GM12873 (cell line): ENCODE measurements at regions not wholly inside any gene's neighbourhood (a gene's known extent, or its start where the extent isn't known, plus 50 kb on each side); places are given as distances from the start of the nearest gene placed in this dataset.

Source experiments
- CTCF ChIP-seq: IDR thresholded peaks from 2 replicates; pipeline ENCODE4 v1.5.1; 2012; ENCODE audit warnings: low read depth, mild to moderate bottlenecking, moderate library complexity, low read length, control low read depth; ENCODE audit not compliant: insufficient read depth; ENCODE audit errors: missing control alignments

- no peak for TF ChIP-seq CTCF
Measured at GRCh38 chr1:59230622-59231021, 66.3 kb upstream of the FGGY start.

DNA sequence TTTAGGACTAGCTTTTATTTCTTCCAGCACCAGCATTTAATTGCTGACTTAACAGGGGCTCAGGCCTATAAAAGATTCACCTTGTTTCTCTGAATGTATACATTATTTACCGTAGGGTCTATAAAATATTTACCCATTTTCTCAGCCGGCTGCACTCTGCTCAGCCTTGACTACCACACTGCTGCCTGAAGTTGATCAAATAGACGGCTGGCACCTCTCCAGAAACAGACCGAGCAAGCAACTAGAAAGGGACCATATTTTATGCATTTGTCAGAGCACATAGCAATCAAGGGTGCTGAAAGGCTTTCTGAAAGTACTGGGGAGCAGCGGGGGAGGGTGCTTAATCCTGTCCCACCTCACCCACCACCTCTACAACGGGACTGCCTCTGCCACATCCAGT is 64.7 kb upstream of the FGGY start:
- no peak for TF ChIP-seq CTCF

DNA sequence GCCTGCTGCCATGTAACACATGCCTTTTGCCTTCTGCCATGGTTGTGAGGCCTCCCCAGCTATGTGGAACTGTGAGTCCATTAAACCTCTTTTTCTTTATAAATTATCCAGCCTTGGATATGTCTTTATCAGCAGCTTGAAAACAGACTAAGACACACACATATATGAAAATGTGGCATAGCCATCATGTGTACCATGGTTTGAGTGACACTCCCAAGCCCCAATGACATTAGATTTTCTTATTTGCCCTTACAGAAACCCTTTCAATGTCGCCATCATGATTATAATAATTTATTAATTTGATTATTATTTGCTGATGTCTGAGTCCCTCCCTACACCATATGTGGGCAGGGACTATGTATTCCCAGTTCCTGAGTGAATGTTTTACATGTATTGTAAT is 63.5 kb upstream of the FGGY start:
- no peak for TF ChIP-seq CTCF

DNA sequence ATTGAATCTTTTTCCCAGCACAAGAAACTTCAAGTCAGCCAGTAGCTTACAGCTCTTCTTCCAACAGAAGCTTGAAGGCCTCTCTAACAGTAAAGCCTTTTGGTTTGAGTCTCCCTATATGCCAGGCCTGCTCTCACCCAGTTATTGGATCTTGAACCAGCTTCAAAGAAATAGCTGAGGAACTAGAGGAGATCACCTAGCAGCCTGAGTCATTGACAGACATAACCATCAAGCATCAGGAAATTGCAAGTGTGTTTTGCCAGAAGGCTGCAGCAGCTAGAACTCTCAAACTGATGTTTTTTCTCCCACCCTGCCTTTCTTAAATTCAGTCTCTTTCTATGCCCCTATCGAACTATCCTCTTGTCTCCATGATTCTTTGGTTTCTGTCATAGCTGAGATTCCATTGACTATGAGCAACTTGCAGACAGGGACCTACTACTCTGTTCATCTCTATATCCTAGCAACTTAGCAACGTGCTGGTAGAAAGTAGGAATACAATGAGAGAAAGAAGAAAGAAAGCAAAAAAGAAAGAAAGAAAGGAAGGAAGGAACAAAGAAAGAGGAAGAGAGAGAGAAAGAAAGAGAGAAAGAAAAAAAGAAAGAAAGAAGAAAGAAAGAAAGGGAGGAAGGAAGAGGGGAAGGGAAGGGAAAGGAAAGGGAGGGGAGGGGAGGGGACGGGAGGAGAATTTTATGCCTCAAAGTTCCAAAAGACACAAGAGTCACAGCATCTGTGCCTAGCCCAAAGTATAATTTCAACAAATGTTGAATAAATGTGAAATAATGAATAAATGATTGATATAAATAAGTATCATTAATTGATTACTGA is 60.0 kb upstream of the FGGY start:
- no peak for TF ChIP-seq CTCF

DNA sequence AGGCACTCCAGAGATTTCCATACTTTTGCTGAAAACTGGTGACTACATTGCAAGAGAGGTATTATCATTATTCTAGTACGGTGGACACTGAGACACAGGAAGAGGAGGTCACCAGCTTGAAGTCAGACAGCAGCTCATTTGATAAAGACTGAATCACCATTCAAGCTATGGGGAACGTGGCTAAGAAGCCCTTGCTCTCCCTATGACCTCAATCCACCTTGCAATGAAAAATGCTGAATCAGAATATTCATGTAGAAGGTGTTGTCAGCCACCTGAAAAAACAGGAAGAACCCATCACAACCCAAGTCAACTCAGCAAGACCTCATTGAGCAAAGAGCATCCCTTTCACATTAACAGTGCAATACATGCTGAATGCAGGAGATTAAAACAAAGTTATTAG is 59.0 kb upstream of the FGGY start:
- TF ChIP-seq CTCF = no peak

GRCh38 chr1:59238333-59238934 is 58.5 kb upstream of the FGGY start:
- no peak for TF ChIP-seq CTCF

DNA sequence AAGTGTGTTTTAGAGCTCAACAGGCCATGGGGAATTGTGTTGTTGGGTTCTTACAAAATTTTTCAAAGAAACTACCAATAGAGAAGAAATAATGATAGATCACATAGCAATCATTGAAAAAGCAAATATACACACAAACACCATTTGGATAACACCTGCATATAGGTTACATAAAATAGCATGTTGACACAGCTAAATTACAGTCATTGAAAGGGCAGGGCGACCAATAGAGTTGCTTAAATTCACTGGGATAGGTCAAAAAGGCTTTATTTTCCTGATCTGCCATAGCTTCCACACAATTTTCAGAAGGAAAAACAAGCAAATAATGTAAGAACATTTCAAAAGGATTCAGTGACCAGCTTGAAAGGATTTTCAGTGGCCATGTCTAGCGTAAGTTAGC is 57.9 kb upstream of the FGGY start:
- no peak for TF ChIP-seq CTCF
